ENCODE measurements at regions not wholly inside any gene's neighbourhood (a gene's known extent, or its start where the extent isn't known, plus 50 kb on each side); places are given as distances from the start of the nearest gene placed in this dataset.

GRCh38 chr4:107283587-107284559 is 247.8 kb upstream of the DKK2 start:
- Histone ChIP-seq H3K9me3 (ENCODE audit: control insufficient read depth, insufficient read depth, low read depth, low read length) (no peaks in the 10 kb centered on the region), H3K4me3 (replicated peaks in 1 of 4; ENCODE audit: control extremely low read depth in 1 of 4, insufficient read depth in 1 of 4, low read depth in 3 of 4, low read length in 4 of 4) (peak overlapping the region in 1 of 4 experiments; percentile 9), H3K4me1 (ENCODE audit: control insufficient read depth, extremely low read depth, insufficient read depth, low read length) (peaks cover 3% of the 10 kb centered on the region), H2AFZ (ENCODE audit: low read length) (no peak overlapping the region), H3K79me2 (ENCODE audit: control insufficient read depth, insufficient read depth, low read length) (no peaks in the 10 kb centered on the region), H3K36me3 (ENCODE audit: control insufficient read depth, insufficient read depth, low read length) (no peaks in the 10 kb centered on the region), H3K27me3 (ENCODE audit: control insufficient read depth, insufficient read depth, low read length) (no peaks in the 10 kb centered on the region), H3K27ac (ENCODE audit: insufficient read depth, low read length) (no peak overlapping the region), H3K9ac (ENCODE audit: insufficient read depth, low read length) (no peak overlapping the region), H4K20me1 (ENCODE audit: control insufficient read depth, extremely low read depth, insufficient read depth, low read length) (no peaks in the 10 kb centered on the region), H3K4me2 (ENCODE audit: extremely low read depth, insufficient read depth, low read length) (peak overlapping the region; percentile 3)
- DNase-seq (ENCODE audit: low read depth in 2 of 2): peak; percentile 72 to 97
- TF ChIP-seq EZH2 (IDR thresholded peaks at IDR 0.05; ENCODE audit: low read length, missing control alignments) (no peak), CTCF (conservative IDR thresholded peaks at IDR 0.05 in 1 of 2, IDR thresholded peaks at IDR 0.05 in 1 of 2; ENCODE audit: low read depth in 1 of 2, low read length in 2 of 2) (no peak)

GRCh38 chr4:107279733-107280132 is 243.6 kb upstream of the DKK2 start:
- Histone ChIP-seq H2AFZ (ENCODE audit: low read length) (no peak overlapping the region), H3K27ac (ENCODE audit: insufficient read depth, low read length) (peak overlapping the region; percentile 28)
- peak; percentile 8 to 80 for DNase-seq (ENCODE audit: low read depth in 2 of 2)

More at GRCh38 chr4:107279733-107280132, 243.6 kb upstream of the DKK2 start:
- H3K4me3 ChIP-seq (replicated peaks in 1 of 4; ENCODE audit: control extremely low read depth in 1 of 4, insufficient read depth in 1 of 4, low read depth in 3 of 4, low read length in 4 of 4): no peak overlapping the region
- H3K4me1 ChIP-seq (ENCODE audit: control insufficient read depth, extremely low read depth, insufficient read depth, low read length): peaks cover 3% of the 10 kb centered on the region
- no peaks in the 10 kb centered on the region for H4K20me1 ChIP-seq (ENCODE audit: control insufficient read depth, extremely low read depth, insufficient read depth, low read length)
- TF ChIP-seq CTCF (conservative IDR thresholded peaks at IDR 0.05 in 1 of 2, IDR thresholded peaks at IDR 0.05 in 1 of 2; ENCODE audit: low read depth in 1 of 2, low read length in 2 of 2) (no peak), EZH2 (IDR thresholded peaks at IDR 0.05; ENCODE audit: low read length, missing control alignments) (no peak)
- H3K79me2 ChIP-seq (ENCODE audit: control insufficient read depth, insufficient read depth, low read length): no peaks in the 10 kb centered on the region
- H3K36me3 ChIP-seq (ENCODE audit: control insufficient read depth, insufficient read depth, low read length): no peaks in the 10 kb centered on the region
- no peaks in the 10 kb centered on the region for H3K27me3 ChIP-seq (ENCODE audit: control insufficient read depth, insufficient read depth, low read length)
- no peak overlapping the region for H3K9ac ChIP-seq (ENCODE audit: insufficient read depth, low read length)
- no peaks in the 10 kb centered on the region for H3K9me3 ChIP-seq (ENCODE audit: control insufficient read depth, insufficient read depth, low read depth, low read length)
- peak overlapping the region; percentile 66 for H3K4me2 ChIP-seq (ENCODE audit: extremely low read depth, insufficient read depth, low read length)
